Bronchial epithelial cell (primary cell): ENCODE measurements at regions not wholly inside any gene's neighbourhood (a gene's known extent, or its start where the extent isn't known, plus 50 kb on each side); places are given as distances from the start of the nearest gene placed in this dataset.
"Not testable (repeated sequence)": the region's sequence is repeated elsewhere in the genome, so short reads cannot be mapped to it uniquely, and the experiment has no call there.

Experiments used
- DNase-seq: peaks from one replicate; pipeline ENCODE4 v3.0.0-alpha.2; 2010; ENCODE audit warnings: low read depth
- FAIRE-seq: peaks from 2 replicates; lab custom pipeline; 2011; peaks lifted over from hg19 to GRCh38; lab: Jason Lieb, UNC
- H3K27me3 ChIP-seq: 2 replicates; pipeline ENCODE4 v1.5.1; 2011; ENCODE audit warnings: low read length; ENCODE audit not compliant: control insufficient read depth, insufficient read depth
- H3K36me3 ChIP-seq: 2 replicates; pipeline ENCODE4 v1.5.1; 2011; ENCODE audit warnings: low read length; ENCODE audit not compliant: control insufficient read depth, insufficient read depth
- H3K4me3 ChIP-seq: 2 replicates; pipeline ENCODE4 v1.5.1; 2011; ENCODE audit warnings: mild to moderate bottlenecking, low read depth, low read length, control low read depth
- CTCF ChIP-seq: IDR thresholded peaks from 2 replicates; pipeline ENCODE4 v1.5.1; 2011; ENCODE audit warnings: mild to moderate bottlenecking, moderate library complexity, low read length, control low read depth, inconsistent platforms; ENCODE audit not compliant: insufficient read depth, severe bottlenecking

- Histone ChIP-seq H3K4me3 (no peak overlapping the region), H3K27me3 (no peaks in the 10 kb centered on the region), H3K36me3 (no peaks in the 10 kb centered on the region)
- FAIRE-seq: no peak
- no peak for DNase-seq
- no peak for TF ChIP-seq CTCF
Observed at GRCh38 chr4:147246096-147246495, 234.8 kb upstream of the EDNRA start.

- FAIRE-seq, H3K27me3 ChIP-seq, H3K4me3 ChIP-seq, DNase-seq, H3K36me3 ChIP-seq: not testable (repeated sequence)
Observed at GRCh38 chr4:147246528-147246927, 234.4 kb upstream of the EDNRA start.

GRCh38 chr4:147247579-147247978, 233.3 kb upstream of the EDNRA start:
- no peak for TF ChIP-seq CTCF
- FAIRE-seq (no peak), DNase-seq (no peak)
- Histone ChIP-seq H3K27me3 (no peaks in the 10 kb centered on the region), H3K36me3 (no peaks in the 10 kb centered on the region), H3K4me3 (no peak overlapping the region)

- DNase-seq: no peak
- Histone ChIP-seq H3K27me3 (no peaks in the 10 kb centered on the region), H3K36me3 (no peaks in the 10 kb centered on the region), H3K4me3 (no peak overlapping the region)
- FAIRE-seq: no peak
- TF ChIP-seq CTCF: no peak
Observed at GRCh38 chr4:147250062-147250461, 230.8 kb upstream of the EDNRA start.

- H3K4me3 ChIP-seq, FAIRE-seq, H3K27me3 ChIP-seq, H3K36me3 ChIP-seq, DNase-seq: not testable (repeated sequence)
Observed at GRCh38 chr4:147255268-147255667, 225.6 kb upstream of the EDNRA start.

GRCh38 chr4:147259271-147259670, 221.6 kb upstream of the EDNRA start:
- H3K4me3 ChIP-seq, H3K27me3 ChIP-seq, H3K36me3 ChIP-seq, DNase-seq, FAIRE-seq: not testable (repeated sequence)

- no peaks in the 10 kb centered on the region for H3K27me3 ChIP-seq
- no peaks in the 10 kb centered on the region for H3K36me3 ChIP-seq
- DNase-seq (no peak), FAIRE-seq (no peak)
- no peak for TF ChIP-seq CTCF
- no peak overlapping the region for H3K4me3 ChIP-seq
Observed at GRCh38 chr4:147284256-147284835, 196.6 kb upstream of the EDNRA start.
